GM12865 (cell line): ENCODE measurements at regions not wholly inside any gene's neighbourhood (a gene's known extent, or its start where the extent isn't known, plus 50 kb on each side); places are given as distances from the start of the nearest gene placed in this dataset.

Experiments
- DNase-seq: peaks from one replicate; pipeline ENCODE4 v3.0.0; 2010; ENCODE audit warnings: low read depth
- H3K4me3 ChIP-seq: 2 replicates; pipeline ENCODE4 v1.5.1; 2011; ENCODE audit warnings: mild to moderate bottlenecking, low read depth, low read length, control low read depth
- TF ChIP-seq, protein P1 (sequence below): IDR thresholded peaks from 2 replicates; pipeline ENCODE4 v1.5.1; 2011; ENCODE audit warnings: low read length, control low read depth, low read depth, inconsistent platforms; ENCODE audit not compliant: insufficient read depth; ENCODE audit errors: missing control alignments

DNA sequence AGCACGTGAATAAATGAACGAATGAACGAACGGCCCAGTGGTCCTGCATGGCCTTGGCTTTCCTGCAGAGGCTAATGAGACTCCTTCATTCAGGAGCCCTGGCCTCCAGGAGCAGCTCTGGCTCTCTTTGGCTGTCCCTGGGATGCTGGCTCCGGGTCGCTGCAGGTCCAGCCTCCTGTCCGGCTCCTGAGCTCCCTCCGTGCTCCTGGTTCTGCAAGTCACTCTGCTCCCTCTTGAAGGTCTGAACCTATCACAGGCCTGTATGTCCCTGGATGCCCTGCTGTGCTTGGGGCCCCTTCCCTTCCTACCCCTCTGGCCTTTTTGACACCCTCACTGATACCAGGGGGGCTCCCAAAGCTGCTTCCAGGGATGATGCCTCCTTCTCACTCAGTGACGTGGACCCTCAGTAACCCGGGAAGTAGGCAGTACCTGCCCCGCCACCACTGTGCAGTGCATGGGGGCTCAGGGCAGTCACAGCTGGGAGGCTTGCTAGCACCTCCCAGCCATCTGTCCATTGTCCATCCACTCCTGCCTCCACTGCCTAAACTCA, 133.7 kb upstream of the C14orf180 start:
- TF ChIP-seq, protein P1, sequence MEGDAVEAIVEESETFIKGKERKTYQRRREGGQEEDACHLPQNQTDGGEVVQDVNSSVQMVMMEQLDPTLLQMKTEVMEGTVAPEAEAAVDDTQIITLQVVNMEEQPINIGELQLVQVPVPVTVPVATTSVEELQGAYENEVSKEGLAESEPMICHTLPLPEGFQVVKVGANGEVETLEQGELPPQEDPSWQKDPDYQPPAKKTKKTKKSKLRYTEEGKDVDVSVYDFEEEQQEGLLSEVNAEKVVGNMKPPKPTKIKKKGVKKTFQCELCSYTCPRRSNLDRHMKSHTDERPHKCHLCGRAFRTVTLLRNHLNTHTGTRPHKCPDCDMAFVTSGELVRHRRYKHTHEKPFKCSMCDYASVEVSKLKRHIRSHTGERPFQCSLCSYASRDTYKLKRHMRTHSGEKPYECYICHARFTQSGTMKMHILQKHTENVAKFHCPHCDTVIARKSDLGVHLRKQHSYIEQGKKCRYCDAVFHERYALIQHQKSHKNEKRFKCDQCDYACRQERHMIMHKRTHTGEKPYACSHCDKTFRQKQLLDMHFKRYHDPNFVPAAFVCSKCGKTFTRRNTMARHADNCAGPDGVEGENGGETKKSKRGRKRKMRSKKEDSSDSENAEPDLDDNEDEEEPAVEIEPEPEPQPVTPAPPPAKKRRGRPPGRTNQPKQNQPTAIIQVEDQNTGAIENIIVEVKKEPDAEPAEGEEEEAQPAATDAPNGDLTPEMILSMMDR, result no peak
- H3K4me3 ChIP-seq, result no peak overlapping the region
- no peak for DNase-seq

GRCh38 chr14:104446611-104447010, 133.0 kb upstream of the C14orf180 start:
- DNase-seq, result no peak
- H3K4me3 ChIP-seq, result no peak overlapping the region
- TF ChIP-seq, protein P1, result no peak

GRCh38 chr14:104447750-104448149, 131.8 kb upstream of the C14orf180 start:
- DNase-seq, result no peak

DNA sequence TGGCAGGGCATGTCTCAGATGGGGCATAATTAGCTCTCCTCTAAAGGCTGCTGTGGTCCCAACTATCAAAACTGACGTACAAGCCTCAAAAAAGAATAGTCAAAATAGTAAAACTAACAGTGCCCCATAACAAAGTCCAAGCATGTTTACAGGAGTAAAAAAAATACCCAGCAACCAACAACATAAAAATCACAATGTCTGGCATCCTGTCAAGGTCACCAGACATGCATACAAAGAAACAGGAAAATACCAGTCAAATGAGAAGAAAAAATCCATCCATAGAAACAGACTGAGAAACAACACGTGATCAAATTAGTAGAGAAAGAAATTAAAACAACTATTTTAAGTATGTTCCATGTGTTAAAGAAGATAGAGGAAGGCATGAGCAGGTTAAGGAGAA, 131.2 kb upstream of the C14orf180 start:
- no peak for DNase-seq
- TF ChIP-seq, protein P1, result no peak
- H3K4me3 ChIP-seq, result no peak overlapping the region

More at GRCh38 chr14:104447750-104448149, 131.8 kb upstream of the C14orf180 start:
- H3K4me3 ChIP-seq, result no peak overlapping the region
- TF ChIP-seq, protein P1, result no peak

- TF ChIP-seq, protein P1, result no peak
- no peak for DNase-seq
- H3K4me3 ChIP-seq, result no peak overlapping the region
These were observed 130.8 kb upstream of the C14orf180 start for GRCh38 chr14:104448721-104449120.

GRCh38 chr14:104450811-104451401, 128.7 kb upstream of the C14orf180 start:
- DNase-seq, result no peak
- no peak overlapping the region for H3K4me3 ChIP-seq
- TF ChIP-seq, protein P1, result no peak

DNA sequence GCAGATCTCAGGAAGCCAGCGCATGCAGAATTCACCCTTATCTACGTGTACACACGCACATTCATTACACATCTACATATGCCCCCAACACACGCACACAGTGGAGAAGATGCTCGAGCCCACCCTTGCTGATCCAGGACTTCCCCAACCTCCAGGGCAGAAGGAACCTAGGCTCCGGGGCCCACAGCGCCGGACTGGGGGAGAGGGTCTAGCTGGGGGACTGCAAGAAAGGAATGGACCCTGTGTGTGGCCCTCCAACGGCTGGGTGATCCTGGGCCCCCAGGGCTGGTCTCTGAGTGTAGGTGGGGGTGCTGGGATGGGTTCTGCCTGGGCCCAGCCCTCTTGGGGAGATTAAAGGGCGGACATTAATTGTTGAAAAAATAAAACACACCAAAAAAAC, 128.1 kb upstream of the C14orf180 start:
- H3K4me3 ChIP-seq, result no peak overlapping the region
- TF ChIP-seq, protein P1, result no peak
- no peak for DNase-seq
